ENCODE measurements at regions not wholly inside any gene's neighbourhood (a gene's known extent, or its start where the extent isn't known, plus 50 kb on each side); places are given as distances from the start of the nearest gene placed in this dataset.
"Not testable (repeated sequence)": the region's sequence is repeated elsewhere in the genome, so short reads cannot be mapped to it uniquely, and the experiment has no call there.

DNA sequence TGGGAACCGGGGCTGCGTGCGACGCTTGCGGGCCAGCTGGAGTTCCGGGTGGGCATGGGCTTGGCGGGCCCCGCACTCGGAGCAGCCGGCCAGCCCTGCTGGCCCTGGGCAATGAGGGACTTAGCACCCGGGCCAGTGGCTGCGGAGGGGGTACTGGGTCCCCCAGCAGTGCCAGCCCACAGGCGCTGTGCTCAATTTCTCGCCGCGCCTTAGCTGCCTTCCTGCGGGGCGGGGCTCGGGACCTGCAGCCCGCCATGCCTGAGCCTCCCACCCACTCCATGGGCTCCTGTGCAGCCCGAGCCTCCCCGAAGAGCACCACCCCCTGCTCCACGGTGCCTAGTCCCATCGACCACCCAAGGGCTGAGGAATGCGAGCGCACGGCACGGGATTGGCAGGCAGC, 63.8 kb downstream of the PLXNA1 start:
- not testable (repeated sequence) for TF ChIP-seq CTCF (IDR thresholded peaks at IDR 0.05); EZH2 (IDR thresholded peaks at IDR 0.05; ENCODE audit: borderline replicate concordance, insufficient read depth, low read depth, low read length, poor library complexity, severe bottlenecking)
